GM12891 (cell line): ENCODE measurements at regions not wholly inside any gene's neighbourhood (a gene's known extent, or its start where the extent isn't known, plus 50 kb on each side); places are given as distances from the start of the nearest gene placed in this dataset.

Experiments used
- DNase-seq: peaks from one replicate; pipeline ENCODE4 v3.0.0; 2011; ENCODE audit warnings: low spot score; ENCODE audit not compliant: insufficient read length
- FAIRE-seq: peaks from 2 replicates; lab custom pipeline; 2011; peaks lifted over from hg19 to GRCh38; lab: Jason Lieb, UNC
- PAX5 ChIP-seq: IDR thresholded peaks from 2 replicates; pipeline ENCODE4 v1.6.1; 2011; ENCODE audit warnings: low read length, moderate library complexity, mild to moderate bottlenecking; ENCODE audit not compliant: insufficient read depth, severe bottlenecking
- POLR2A ChIP-seq: IDR thresholded peaks from 2 replicates; pipeline ENCODE4 v1.6.1; 2011; ENCODE audit warnings: low read depth, low read length, control low read depth
- POLR2AphosphoS5 ChIP-seq: IDR thresholded peaks from 2 replicates; pipeline ENCODE4 v1.6.1; 2011; ENCODE audit warnings: low read depth, low read length, control low read depth
- POU2F2 ChIP-seq: IDR thresholded peaks from 2 replicates; pipeline ENCODE4 v1.6.1; 2011; ENCODE audit warnings: low read depth, mild to moderate bottlenecking, control low read depth, low read length, moderate library complexity
- SPI1 ChIP-seq: IDR thresholded peaks from 2 replicates; pipeline ENCODE4 v1.6.1; 2011; ENCODE audit warnings: low read depth, low read length, control low read depth
- TAF1 ChIP-seq: IDR thresholded peaks from 2 replicates; pipeline ENCODE4 v1.6.1; 2011; ENCODE audit warnings: low read depth, low read length, control low read depth

DNA sequence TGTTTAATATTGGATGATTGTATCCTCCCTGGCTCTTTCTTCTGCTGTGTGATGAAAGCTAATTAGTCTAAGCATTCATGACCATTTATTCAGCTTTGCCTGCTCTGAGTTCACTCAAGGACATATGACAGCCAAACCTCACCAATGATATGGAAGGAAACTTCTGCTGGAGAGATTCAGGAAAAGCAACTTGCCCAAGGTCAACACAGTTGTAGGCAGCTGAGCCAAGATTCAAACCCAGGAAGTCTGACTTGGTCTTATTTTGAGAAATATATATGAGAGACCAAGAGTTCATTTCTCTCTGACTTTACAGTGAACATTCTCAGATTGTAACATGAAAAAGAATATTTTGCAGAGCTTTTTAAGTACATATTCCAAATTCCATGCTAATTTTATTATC is 1588.5 kb upstream of the PIK3C3 start:
- TF ChIP-seq POLR2AphosphoS5 (no peak), PAX5 (no peak), SPI1 (no peak), POU2F2 (no peak), TAF1 (no peak), POLR2A (no peak)
- FAIRE-seq (no peak), DNase-seq (no peak)

GRCh38 chr18:40365526-40365925 is 1589.5 kb upstream of the PIK3C3 start:
- no peak for DNase-seq
- FAIRE-seq = no peak
- no peak for TF ChIP-seq PAX5
- no peak for TF ChIP-seq TAF1
- no peak for TF ChIP-seq SPI1
- TF ChIP-seq POLR2A = no peak
- TF ChIP-seq POU2F2 = no peak
- TF ChIP-seq POLR2AphosphoS5 = no peak

DNA sequence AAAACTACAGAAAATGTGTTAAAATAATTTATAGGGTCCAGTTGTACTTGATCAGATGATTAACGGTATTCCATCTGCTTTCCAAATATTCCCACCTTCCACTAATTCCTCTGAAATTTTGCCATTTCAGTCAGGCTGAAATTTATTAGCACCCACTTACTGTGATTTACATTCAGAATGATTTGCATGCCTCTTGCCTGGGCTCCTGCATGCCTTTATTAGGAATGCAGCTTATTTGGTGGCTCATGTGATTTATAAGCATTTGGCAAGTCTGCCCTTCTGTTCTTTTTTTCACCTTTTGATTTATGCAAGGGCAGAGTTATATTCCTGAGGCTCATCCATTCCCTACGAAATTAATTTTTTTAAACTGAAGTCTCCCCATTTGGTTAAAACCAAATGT is 1594.5 kb upstream of the PIK3C3 start:
- FAIRE-seq (no peak), DNase-seq (no peak)
- no peak for TF ChIP-seq POLR2A
- TF ChIP-seq PAX5 = no peak
- no peak for TF ChIP-seq POLR2AphosphoS5

GRCh38 chr18:40357536-40357935 is 1597.5 kb upstream of the PIK3C3 start:
- TF ChIP-seq TAF1 (no peak), POLR2AphosphoS5 (no peak), SPI1 (no peak), PAX5 (no peak), POU2F2 (no peak), POLR2A (no peak)
- no peak for DNase-seq
- no peak for FAIRE-seq

DNA sequence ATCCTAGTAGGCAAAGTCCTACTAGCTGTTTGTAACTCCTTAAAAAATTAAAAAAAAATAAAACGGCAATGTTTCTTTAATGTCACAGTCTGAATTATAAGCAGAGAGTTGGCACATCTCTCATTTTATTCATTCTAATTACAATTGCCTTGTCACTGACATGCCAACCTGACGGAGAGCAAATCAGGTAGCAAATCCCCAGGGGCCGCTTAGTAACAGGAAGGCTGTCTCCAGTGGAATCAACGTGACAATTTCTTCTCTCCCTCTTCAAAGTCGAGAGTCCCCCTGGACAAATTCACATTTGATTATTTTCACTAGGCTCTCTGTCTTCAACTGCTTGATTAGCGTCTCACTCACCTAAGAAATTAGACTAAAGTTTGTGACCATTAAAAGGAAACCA is 1598.9 kb upstream of the PIK3C3 start:
- no peak for DNase-seq
- FAIRE-seq = no peak
- TF ChIP-seq POLR2AphosphoS5 (no peak), POU2F2 (no peak), SPI1 (no peak)

- TF ChIP-seq SPI1 (no peak), POU2F2 (no peak), TAF1 (no peak), PAX5 (no peak), POLR2A (no peak), POLR2AphosphoS5 (no peak)
- DNase-seq = no peak
- FAIRE-seq = no peak
Measured at GRCh38 chr18:40355726-40356125, 1599.3 kb upstream of the PIK3C3 start.

DNA sequence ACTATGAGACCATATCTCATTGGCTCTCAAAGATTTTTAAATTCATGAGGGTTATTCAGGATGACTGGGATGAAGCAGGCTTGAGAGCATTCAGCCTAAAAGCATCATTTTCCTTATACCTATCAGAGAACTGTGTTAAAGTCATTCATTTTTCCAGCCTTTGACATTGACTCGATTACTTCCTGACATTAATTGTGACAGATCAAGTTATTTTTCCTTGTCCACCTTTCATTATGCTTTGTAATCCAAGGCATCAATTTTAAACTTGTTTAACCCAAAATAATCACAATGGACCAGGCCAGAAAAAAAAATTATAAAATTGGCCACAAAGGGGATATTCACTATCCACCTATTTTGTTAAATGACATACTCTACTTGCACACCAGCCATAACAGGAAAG is 1606.8 kb upstream of the PIK3C3 start:
- FAIRE-seq (no peak), DNase-seq (no peak)
- TF ChIP-seq POU2F2 (no peak), POLR2AphosphoS5 (no peak)

- TF ChIP-seq POLR2AphosphoS5 (no peak), POU2F2 (no peak), SPI1 (no peak), POLR2A (no peak)
- no peak for DNase-seq
- no peak for FAIRE-seq
Measured at GRCh38 chr18:40347261-40347660, 1607.8 kb upstream of the PIK3C3 start.

- FAIRE-seq = no peak
- TF ChIP-seq POLR2A (no peak), TAF1 (no peak), PAX5 (no peak), SPI1 (no peak), POU2F2 (no peak), POLR2AphosphoS5 (no peak)
- DNase-seq = no peak
Measured at GRCh38 chr18:40346146-40346545, 1608.9 kb upstream of the PIK3C3 start.

GRCh38 chr18:40341701-40342100 is 1613.3 kb upstream of the PIK3C3 start:
- TF ChIP-seq TAF1 (no peak), POLR2A (no peak)
- FAIRE-seq (no peak), DNase-seq (no peak)

- DNase-seq = no peak
- FAIRE-seq = no peak
- no peak for TF ChIP-seq POU2F2
Measured at GRCh38 chr18:40338284-40338683, 1616.8 kb upstream of the PIK3C3 start.

GRCh38 chr18:40326985-40327384 is 1628.0 kb upstream of the PIK3C3 start:
- no peak for DNase-seq
- TF ChIP-seq POU2F2 (no peak), PAX5 (no peak), POLR2A (no peak), POLR2AphosphoS5 (no peak), SPI1 (no peak), TAF1 (no peak)
- FAIRE-seq = no peak

DNA sequence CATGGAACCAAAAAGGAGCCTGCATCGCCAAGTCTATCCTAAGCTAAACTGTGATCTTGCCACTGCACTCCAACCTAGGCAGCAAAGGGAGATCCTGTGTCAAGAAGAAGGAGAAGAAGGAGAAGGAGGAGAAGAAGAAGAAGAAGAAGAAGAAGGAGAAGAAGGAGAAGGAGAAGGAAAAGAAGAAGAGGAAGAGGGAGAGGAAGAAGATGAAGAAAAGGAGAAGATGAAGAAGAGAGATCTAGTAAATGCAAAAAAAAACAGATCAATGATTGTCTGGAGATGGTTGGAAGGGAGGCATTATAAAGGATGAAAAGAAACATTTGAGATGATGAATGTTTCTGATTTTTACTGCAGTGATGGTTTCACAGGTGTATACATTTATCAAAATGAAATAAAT is 1629.0 kb upstream of the PIK3C3 start:
- no peak for FAIRE-seq
- DNase-seq = no peak
- TF ChIP-seq POU2F2 (no peak), POLR2A (no peak), PAX5 (no peak), TAF1 (no peak), SPI1 (no peak), POLR2AphosphoS5 (no peak)
